Retinal pigment epithelial cell (primary cell): ENCODE measurements at regions not wholly inside any gene's neighbourhood (a gene's known extent, or its start where the extent isn't known, plus 50 kb on each side); places are given as distances from the start of the nearest gene placed in this dataset.

Experiments used
- DNase-seq: peaks from one replicate; pipeline ENCODE4 v3.0.0-alpha.2; 2010; ENCODE audit warnings: low read depth
- H3K4me3 ChIP-seq: 2 replicates; pipeline ENCODE4 v1.5.1; 2011; ENCODE audit warnings: mild to moderate bottlenecking, low read length, control low read depth, moderate library complexity
- TF ChIP-seq, protein P1 (sequence below): conservative IDR thresholded peaks from 2 replicates; pipeline ENCODE4 v1.5.1; 2011; ENCODE audit warnings: low read depth, low read length, control low read depth, inconsistent platforms

DNA sequence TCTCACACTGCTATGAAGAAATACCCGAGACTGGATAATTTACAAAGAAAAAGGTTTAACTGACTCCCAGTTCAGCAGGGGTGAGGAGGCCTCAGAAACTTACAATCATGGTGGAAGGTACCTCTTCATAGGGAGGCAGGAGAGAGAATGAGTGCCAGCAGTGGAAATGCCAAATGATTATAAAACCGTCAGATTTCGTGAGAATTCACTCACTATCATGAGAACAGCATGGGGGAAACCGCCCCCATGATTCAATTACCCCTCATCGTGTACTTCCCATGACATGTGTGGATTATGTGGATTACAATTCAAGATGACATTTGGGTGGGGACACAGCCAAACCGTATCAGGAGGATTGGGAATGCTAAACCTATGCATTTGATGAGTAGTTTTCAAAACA, 380.3 kb upstream of the SPHKAP start:
- H3K4me3 ChIP-seq = no peak overlapping the region
- TF ChIP-seq, protein P1, sequence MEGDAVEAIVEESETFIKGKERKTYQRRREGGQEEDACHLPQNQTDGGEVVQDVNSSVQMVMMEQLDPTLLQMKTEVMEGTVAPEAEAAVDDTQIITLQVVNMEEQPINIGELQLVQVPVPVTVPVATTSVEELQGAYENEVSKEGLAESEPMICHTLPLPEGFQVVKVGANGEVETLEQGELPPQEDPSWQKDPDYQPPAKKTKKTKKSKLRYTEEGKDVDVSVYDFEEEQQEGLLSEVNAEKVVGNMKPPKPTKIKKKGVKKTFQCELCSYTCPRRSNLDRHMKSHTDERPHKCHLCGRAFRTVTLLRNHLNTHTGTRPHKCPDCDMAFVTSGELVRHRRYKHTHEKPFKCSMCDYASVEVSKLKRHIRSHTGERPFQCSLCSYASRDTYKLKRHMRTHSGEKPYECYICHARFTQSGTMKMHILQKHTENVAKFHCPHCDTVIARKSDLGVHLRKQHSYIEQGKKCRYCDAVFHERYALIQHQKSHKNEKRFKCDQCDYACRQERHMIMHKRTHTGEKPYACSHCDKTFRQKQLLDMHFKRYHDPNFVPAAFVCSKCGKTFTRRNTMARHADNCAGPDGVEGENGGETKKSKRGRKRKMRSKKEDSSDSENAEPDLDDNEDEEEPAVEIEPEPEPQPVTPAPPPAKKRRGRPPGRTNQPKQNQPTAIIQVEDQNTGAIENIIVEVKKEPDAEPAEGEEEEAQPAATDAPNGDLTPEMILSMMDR = no peak
- DNase-seq = no peak

DNA sequence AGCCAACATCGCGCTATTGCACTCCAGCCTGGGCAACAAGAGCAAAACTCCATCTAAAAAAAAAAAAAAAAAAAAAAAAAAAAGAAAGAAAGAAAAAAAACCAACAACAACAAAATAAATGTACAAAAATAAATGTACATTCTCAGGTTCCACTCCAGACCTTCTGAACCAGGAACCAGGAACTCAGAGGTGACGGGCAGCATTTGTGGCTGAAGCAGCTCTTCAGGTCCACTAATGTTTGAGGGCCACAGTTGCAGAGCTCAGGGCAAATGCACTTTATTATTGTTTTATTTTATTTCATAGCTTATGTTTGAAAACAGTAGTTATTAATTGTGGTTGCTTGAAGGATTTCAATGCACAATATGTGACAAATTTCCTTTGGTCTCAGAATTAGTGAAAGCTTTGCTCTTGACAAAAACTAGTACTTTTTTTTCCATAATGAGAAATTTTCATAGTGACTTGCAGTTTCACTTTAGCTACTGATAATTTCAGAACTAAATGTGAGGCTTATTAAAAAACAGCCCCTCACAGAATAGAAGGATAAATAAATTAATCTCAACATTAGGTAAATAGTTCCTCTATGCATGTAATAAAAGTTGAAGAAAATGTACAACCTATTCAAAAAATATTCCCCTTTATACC, 378.4 kb upstream of the SPHKAP start:
- DNase-seq = no peak
- TF ChIP-seq, protein P1 = no peak
- H3K4me3 ChIP-seq = no peak overlapping the region

DNA sequence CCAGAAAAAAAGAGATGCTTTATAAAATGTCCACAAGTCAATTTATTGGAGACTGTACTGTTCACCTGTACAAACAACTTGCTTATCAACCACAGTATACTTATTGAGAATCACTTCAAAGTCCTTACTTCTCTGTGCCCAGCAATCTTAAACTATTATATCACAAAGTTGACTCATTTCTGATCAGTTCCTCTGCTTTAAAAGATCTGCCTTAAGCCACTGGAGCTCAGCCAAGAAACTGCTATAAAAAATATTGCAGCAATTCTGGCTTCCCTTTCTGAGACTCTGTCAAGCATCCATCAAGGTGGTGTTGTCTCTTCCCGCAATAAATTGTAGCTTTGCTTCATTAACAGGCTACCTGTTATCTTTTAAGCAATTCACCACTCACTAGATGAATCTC, 375.2 kb upstream of the SPHKAP start:
- DNase-seq = no peak
- TF ChIP-seq, protein P1 = no peak
- H3K4me3 ChIP-seq = no peak overlapping the region

DNA sequence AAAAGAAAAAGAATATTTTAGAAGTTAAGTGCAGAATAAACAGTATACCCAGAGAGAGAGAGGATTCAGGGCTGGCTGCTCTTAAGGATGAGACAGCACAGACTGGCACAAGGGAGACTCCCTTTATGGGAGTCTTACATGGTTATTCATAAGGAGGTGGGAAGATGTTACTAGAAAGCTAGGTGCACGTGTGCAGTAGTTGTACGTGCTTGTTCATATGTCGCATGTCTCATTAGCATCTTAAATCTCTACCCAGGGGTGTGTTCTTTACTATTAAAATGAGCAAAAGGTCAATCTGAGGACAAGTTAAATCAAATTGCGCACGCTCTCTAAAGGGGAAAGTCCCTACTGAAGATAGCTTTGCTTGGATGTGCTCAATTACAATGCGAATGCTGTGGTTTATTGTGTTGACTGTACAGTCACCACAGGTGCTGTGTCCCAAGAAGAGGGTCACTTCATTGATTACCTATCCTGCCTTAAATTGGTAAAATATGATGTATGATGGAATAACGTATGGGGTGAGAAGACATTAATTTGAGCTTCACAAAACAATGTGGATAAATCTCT, 368.0 kb upstream of the SPHKAP start:
- TF ChIP-seq, protein P1 = no peak
- no peak overlapping the region for H3K4me3 ChIP-seq
- no peak for DNase-seq

DNA sequence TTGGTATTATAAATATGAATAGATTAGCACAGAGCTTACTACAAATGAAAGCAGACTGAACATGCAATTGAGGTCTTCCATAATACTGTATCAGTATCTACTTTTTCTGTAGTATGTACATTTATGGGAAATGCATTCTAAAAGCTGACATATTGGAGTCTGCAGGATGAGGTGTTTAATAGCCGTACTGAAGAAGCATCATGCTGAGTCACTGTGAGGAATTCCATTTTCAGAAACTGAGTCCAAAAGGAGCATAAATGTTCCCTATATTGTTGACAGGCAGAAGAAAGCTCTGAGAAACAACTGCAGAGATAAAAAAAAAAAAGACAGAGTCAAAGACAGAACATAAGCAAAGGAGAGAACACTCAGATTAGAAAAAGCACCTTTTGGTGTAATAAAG, 366.7 kb upstream of the SPHKAP start:
- no peak for DNase-seq
- H3K4me3 ChIP-seq = no peak overlapping the region
- TF ChIP-seq, protein P1 = no peak

DNA sequence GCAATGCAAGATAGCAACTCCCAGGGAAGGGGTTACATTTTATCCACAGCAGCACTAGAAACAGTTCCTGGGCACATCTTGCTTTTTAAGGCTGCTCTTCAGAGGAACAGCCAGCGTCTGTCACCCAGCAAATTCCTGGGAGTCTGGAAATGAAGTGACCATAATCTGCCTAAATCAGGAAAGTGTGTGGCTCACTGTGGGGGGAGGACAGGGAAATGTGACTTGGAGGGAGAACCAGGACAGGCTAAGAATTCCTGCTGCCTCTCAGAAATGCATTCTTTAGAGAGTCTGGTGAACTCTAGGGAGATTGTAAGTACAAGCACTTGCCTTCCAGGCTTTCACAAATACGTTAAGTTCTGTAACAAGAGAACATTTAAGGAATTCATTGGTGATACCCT, 364.3 kb upstream of the SPHKAP start:
- peak; percentile 13 for DNase-seq
- no peak overlapping the region for H3K4me3 ChIP-seq
- TF ChIP-seq, protein P1 = no peak

DNA sequence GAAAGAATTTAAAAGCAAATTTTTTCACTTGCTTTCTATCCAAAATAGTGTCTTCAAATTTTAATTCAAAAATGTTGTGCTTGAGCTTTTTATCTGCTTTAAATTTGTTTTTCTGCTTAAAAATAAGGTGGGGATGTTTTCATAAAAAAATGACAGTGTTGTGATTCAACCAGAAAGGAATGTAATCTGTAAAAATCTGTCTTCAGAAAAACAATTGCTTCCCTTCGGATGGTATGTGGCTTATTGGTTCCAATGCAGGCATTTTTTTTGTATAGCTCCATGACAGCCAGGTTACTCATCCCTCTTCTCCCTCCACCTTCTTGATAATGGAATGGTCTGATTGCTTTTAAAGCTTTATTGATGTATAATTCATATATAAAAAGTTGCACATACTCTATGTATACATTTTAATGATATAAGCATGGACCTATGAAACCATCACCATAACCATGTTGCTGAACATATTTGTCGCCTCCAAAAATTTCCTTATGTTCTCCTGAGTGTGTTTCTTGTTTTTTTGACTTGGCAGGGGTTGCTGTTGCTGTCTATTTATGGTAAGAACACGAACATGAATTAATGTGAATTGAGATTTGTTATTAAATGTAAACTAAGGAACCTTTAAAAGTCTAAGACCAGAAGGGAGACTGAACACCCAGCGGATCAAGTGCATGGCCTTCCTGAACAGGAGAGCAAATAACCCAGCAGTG, 363.7 kb upstream of the SPHKAP start:
- TF ChIP-seq, protein P1 = no peak
- no peak for DNase-seq
- no peak overlapping the region for H3K4me3 ChIP-seq
